Fibroblast of villous mesenchyme (primary cell): ENCODE measurements at regions not wholly inside any gene's neighbourhood (a gene's known extent, or its start where the extent isn't known, plus 50 kb on each side); places are given as distances from the start of the nearest gene placed in this dataset.

ENCODE experiments used
- DNase-seq: peaks from one replicate; pipeline ENCODE4 v3.0.0-alpha.2; 2010; ENCODE audit warnings: low read depth
- H3K4me3 ChIP-seq: 2 replicates; pipeline ENCODE4 v1.5.1; 2011; ENCODE audit warnings: low read depth, mild to moderate bottlenecking, low read length
- TF ChIP-seq, protein P1 (sequence below): IDR thresholded peaks from 2 replicates; pipeline ENCODE4 v1.5.1; 2012; ENCODE audit warnings: low read depth, mild to moderate bottlenecking, low read length; ENCODE audit not compliant: insufficient read depth

DNA sequence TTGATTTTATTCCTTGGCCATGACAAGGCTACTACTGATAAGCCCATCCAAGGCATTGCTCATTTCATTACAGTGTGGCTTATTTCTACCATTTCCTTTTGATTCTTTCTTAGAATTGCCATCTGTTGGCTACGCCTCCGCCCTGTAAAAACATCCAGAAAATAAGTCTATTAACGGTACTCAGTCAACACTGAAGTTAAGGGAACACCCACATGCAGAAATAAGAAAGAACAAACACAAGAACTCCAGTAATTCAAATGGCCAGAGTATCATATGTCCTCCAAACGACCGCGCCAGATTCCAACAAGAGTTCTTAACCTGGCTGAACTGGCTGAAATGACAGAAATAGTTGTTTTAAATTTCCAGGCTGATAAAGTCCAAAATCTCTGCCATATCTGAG, 90.3 kb downstream of the CXXC4 start:
- no peak for DNase-seq

DNA sequence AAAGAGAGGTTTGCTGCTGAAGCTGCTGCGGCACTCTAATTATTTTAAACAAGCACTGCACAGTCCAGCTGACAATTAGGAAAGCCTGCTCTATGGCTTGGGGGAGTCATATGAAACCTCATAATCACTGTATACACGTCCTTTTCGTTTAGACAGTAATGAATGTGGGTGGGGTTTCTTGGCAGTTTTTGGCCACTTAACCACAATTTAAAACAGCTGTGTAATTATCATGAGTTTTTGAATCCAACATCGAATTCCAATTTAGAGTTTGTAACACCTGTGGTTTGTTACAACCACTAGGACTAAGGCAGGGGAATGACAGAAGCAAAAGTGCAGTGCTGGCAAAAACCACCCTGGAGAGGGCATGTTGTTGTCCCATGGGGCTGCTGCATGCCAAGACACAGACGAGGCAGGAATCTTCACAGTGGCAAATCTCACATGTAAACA, 99.5 kb downstream of the CXXC4 start:
- no peak overlapping the region for H3K4me3 ChIP-seq
- TF ChIP-seq, protein P1, sequence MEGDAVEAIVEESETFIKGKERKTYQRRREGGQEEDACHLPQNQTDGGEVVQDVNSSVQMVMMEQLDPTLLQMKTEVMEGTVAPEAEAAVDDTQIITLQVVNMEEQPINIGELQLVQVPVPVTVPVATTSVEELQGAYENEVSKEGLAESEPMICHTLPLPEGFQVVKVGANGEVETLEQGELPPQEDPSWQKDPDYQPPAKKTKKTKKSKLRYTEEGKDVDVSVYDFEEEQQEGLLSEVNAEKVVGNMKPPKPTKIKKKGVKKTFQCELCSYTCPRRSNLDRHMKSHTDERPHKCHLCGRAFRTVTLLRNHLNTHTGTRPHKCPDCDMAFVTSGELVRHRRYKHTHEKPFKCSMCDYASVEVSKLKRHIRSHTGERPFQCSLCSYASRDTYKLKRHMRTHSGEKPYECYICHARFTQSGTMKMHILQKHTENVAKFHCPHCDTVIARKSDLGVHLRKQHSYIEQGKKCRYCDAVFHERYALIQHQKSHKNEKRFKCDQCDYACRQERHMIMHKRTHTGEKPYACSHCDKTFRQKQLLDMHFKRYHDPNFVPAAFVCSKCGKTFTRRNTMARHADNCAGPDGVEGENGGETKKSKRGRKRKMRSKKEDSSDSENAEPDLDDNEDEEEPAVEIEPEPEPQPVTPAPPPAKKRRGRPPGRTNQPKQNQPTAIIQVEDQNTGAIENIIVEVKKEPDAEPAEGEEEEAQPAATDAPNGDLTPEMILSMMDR = no peak
- DNase-seq = no peak

More for the DNA sequence above, 90.3 kb downstream of the CXXC4 start:
- no peak overlapping the region for H3K4me3 ChIP-seq
- TF ChIP-seq, protein P1 = no peak

DNA sequence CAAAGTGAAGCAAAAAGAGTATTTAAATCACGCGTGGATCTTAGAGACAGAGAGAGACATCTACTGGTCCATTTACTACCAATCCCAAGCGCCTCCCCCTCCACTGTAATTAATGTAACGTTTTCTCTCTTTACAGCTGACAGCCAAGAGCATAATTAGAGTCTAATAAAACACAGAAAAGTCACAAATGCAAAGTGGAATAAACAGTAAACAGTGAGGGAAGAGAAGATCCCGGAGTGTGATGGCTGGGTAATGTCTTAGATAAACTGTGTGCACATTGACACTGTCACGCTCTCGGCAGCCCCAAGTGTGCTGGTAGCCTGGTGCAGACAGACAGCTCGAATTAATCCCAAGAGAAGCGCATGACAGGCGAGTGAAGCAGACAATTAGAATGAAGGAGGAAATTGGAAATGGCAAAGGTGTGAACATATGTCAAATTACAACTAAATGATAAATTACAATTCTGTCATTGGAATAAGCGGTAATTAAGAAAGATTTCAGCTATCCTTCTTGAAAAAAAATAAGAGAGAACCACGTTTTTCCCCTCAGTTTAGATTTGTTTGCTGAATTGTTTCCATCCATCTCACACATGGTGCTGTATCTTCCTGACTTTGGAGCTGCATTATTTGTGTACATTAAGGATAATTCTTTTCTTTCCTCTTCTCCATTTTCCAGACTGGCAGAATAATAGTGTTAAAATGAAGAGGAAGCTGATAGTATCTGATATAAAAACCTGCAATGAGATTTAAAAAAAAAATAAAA, 100.1 kb downstream of the CXXC4 start:
- TF ChIP-seq, protein P1 = no peak
- H3K4me3 ChIP-seq = no peak overlapping the region
- no peak for DNase-seq

DNA sequence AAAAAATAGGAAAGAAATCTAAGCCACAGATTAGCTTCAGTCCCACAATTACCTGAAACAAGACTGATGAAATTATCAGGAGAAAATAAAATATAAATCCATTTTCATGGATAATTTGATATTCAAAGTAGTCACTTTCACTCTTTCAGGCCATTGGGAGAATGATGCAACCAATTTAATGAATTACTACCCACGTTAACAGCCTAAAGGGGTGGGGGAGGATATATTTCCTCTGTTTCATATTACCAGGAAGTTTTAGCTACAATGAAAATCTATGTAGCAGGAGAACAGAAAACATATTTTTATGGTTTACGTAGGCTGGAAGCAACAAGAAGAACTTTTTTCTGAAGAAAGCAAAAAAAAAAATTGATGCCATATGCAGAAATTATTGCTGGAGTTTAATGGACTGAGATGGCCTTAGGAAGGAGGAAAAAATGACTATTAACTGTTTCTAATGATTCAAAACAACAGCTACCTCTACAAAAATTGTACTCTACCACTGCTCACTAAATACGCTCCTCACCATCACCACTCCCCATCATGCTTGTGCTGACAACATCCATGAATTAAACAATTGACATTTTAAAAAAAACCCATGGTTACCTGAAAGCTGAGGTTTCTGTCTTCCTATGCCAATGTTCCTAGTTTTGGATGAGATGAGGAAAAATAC, 100.9 kb downstream of the CXXC4 start:
- no peak for DNase-seq
- TF ChIP-seq, protein P1 = no peak
- no peak overlapping the region for H3K4me3 ChIP-seq

DNA sequence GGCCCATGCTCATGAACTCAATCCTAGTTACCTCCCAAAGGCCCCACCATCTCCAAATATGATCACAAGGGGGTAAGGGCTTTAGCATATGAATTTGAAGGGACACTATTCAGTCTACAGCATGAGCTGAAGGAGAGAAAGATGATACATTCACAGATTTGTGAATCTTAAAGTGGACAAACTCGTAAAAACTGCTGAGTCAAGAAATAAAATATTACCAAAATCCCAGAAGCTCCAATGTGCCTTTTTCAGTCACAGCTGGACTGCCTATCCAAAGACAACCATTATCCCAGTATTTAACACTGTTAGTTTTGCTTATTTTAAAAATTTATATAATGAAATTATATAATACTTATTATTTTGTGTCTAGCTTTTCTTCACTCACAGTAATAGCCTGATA, 109.0 kb downstream of the CXXC4 start:
- no peak overlapping the region for H3K4me3 ChIP-seq
- TF ChIP-seq, protein P1 = no peak
- DNase-seq = no peak

DNA sequence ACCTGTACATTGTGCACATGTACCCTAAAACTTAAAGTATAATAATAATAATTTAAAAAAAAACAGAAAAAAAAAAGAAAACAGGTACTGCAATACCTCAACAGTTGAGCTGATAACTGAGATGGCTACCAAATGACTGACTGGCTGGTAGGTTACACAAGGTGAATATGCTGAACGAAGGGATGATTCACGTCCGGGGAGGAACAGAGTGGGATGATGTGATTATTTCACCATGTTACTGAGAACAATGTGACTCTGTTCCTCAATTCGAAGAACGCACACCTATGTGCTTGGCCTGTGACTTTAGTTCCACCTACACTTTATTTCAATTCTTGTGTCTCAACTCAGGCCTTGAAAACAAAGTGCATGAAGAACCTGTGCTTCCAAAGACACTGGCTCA, 111.7 kb downstream of the CXXC4 start:
- DNase-seq = no peak
- no peak overlapping the region for H3K4me3 ChIP-seq
- TF ChIP-seq, protein P1 = no peak

DNA sequence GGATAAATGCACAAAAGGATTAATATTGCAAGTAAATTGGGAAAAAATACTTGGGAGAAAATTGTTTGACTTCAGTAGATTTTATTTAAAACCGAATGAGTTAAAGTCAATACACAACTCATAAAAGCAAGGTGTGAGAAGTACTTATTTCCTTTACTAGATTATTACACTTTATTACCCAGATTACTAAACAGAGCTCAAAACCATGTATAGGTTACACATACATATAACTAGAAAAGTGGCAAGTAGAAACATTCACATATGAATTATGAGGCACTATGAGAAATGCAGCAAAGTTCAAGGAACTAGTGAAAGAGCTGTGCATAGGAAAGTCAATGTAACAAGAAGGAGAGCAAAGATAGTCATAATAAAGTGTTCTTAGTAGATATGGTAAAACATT, 113.0 kb downstream of the CXXC4 start:
- TF ChIP-seq, protein P1 = no peak
- H3K4me3 ChIP-seq = no peak overlapping the region
- DNase-seq = no peak
